ENCODE measurements at regions not wholly inside any gene's neighbourhood (a gene's known extent, or its start where the extent isn't known, plus 50 kb on each side); places are given as distances from the start of the nearest gene placed in this dataset.
A peak's percentile ranks its signal among the peaks of the same experiment; 100 is the strongest.

DNA sequence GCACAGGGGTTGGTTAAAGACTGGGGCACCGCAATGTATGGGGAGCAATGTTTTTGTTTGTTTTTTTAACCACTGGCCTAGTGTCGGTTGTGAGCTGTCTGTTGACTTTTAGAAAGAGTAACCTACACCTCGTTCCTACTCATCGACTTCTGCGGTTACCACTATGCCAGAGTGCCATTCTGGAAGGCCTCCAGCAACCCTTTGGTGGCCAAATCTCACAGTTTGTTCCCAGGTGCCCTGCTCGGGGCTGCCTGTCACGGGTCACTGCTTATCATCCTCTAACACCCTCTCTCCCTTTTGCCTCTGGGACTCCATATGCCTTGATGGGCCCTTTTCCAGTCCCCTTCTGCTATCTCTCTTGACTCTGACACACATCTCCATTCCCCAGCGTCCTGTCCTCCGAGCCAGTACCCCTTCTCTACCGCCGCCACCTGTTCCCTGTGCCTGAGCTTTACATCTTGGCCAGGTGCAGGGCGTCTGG lies 290.4 kb upstream of the C2CD4B start:
- Histone ChIP-seq H3K27me3 (no peaks in the 10 kb centered on the region), H3K4me3 (no peak overlapping the region), H3K9me3 (no peaks in the 10 kb centered on the region), H3K4me1 (no peaks in the 10 kb centered on the region), H3K27ac (no peak overlapping the region), H3K36me3 (replicated peaks in 1 of 2; ENCODE audit: insufficient read depth in 1 of 2, low read depth in 2 of 2) (no peaks in the 10 kb centered on the region)
- WGBS, 2 donors: 83 to 88% methylated on average over 11 to 12 of the region's 12 CpGs
- ATAC-seq (no peak), DNase-seq (no peak)
- TF ChIP-seq, protein P1, sequence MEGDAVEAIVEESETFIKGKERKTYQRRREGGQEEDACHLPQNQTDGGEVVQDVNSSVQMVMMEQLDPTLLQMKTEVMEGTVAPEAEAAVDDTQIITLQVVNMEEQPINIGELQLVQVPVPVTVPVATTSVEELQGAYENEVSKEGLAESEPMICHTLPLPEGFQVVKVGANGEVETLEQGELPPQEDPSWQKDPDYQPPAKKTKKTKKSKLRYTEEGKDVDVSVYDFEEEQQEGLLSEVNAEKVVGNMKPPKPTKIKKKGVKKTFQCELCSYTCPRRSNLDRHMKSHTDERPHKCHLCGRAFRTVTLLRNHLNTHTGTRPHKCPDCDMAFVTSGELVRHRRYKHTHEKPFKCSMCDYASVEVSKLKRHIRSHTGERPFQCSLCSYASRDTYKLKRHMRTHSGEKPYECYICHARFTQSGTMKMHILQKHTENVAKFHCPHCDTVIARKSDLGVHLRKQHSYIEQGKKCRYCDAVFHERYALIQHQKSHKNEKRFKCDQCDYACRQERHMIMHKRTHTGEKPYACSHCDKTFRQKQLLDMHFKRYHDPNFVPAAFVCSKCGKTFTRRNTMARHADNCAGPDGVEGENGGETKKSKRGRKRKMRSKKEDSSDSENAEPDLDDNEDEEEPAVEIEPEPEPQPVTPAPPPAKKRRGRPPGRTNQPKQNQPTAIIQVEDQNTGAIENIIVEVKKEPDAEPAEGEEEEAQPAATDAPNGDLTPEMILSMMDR (IDR thresholded peaks at IDR 0.05): no peak
- TF ChIP-seq POLR2A (IDR thresholded peaks at IDR 0.05): no peak
- intact Hi-C loops (cut with DNase I): no loop called here

DNA sequence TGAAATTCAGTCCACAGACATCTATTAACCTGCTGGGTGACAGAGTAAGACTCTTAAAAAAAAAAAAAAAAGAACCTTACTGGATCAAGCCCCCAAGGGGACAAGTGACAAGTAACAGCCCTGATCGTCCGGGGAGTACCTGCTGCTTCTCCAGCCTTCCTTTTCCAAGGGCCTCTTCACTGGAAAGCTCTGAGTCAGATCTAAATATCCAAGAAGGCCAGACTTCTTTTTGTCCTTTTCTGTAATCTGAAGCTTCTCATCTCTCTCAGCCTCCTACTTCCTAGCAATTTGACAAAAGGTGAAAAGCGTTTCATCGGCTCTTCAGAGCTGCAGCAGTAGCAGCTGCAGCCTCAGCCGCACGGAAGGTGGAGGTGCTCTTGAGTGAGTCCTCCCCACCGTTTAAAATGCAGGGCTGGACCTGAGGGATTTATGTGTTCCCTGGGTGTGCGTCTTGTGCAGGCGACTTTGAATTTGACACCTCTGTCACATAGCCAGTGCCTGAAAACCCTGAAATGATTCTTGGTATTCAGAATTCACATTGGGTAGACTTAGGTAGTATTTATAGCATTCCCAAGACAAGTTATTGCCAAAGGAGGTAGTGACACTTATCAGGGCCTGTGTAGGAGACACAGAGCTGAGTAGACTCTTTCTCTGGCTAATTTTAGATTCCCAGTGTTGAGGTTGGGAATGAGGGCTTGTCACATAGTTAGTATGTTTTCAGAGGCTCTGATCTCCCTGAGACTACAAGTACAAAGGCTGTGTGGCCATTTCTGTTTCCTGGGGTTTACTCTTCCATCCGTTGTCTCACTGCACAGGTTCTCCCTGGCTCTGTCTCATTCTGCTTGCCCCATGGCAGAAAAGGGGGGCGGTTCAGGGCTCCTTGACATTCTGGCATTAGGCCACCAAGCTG lies 291.2 kb upstream of the C2CD4B start:
- TF ChIP-seq POLR2A (IDR thresholded peaks at IDR 0.05): no peak
- TF ChIP-seq, protein P1 (IDR thresholded peaks at IDR 0.05): no peak
- ATAC-seq: no peak
- 90 to 91% methylated on average over 11 of the region's 11 CpGs for WGBS, 2 donors
- DNase-seq: no peak
- intact Hi-C loops (cut with DNase I): no loop called here
- Histone ChIP-seq H3K27ac (no peak overlapping the region), H3K27me3 (no peaks in the 10 kb centered on the region), H3K4me3 (no peak overlapping the region), H3K4me1 (no peaks in the 10 kb centered on the region), H3K9me3 (no peaks in the 10 kb centered on the region), H3K36me3 (replicated peaks in 1 of 2; ENCODE audit: insufficient read depth in 1 of 2, low read depth in 2 of 2) (no peaks in the 10 kb centered on the region)

DNA sequence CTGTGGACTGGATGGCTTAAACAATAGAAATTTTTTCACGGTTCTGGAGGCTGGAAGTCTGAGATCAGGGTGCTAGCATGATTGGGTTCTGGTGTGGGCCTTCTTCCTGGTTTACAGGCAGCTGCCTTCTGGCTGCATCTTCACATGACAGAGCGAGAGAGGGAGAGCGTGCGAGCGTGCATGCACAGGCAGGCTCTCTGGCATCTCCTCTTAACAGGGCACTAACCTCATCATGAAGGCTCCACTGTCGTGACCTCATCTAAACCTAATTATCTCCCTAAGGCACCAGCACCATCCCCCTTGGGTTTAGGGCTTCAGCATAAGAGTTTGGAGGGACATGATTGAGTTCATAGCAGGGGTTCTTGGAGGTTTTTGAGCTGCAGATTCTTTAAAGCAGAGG lies 292.0 kb upstream of the C2CD4B start:
- Histone ChIP-seq H3K27ac (no peak overlapping the region), H3K4me3 (no peak overlapping the region), H3K4me1 (no peaks in the 10 kb centered on the region), H3K36me3 (replicated peaks in 1 of 2; ENCODE audit: insufficient read depth in 1 of 2, low read depth in 2 of 2) (no peaks in the 10 kb centered on the region), H3K27me3 (no peaks in the 10 kb centered on the region), H3K9me3 (no peaks in the 10 kb centered on the region)
- DNase-seq (no peak), ATAC-seq (no peak)
- intact Hi-C loops (cut with DNase I): no loop called here
- WGBS, 2 donors: 88 to 100% methylated on average over 1 to 6 of the region's 6 CpGs
- TF ChIP-seq POLR2A (IDR thresholded peaks at IDR 0.05): no peak
- TF ChIP-seq, protein P1 (IDR thresholded peaks at IDR 0.05): no peak

DNA sequence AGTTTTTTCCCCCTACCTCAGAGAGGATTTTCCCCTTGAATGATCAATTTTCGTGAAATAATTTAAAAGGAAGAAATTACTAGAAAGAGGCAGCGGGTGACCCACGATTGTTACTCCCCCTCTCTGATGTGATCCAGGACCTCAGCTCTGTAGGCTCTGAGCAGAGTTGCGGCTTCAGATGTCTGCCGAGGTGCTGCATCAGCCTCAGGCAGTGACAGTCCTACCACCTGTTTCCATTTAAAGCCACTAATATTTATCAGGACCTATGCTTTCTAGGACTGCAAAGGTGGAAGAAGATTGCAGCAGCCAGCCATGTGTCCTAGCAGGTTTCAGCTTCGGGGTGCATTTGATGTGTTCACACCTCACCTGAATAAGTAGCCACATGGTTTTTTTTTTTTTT lies 294.8 kb upstream of the C2CD4B start:
- H3K4me3 ChIP-seq: no peak overlapping the region
- 89 to 90% methylated on average over 6 of the region's 6 CpGs for WGBS, 2 donors
- ATAC-seq: no peak
- DNase-seq: no peak
- H3K9me3 ChIP-seq: no peaks in the 10 kb centered on the region
- H3K27me3 ChIP-seq: no peaks in the 10 kb centered on the region
- H3K4me1 ChIP-seq: no peaks in the 10 kb centered on the region
- no peak overlapping the region for H3K27ac ChIP-seq
- intact Hi-C loops (cut with DNase I): no loop called here
- H3K36me3 ChIP-seq (replicated peaks in 1 of 2; ENCODE audit: insufficient read depth in 1 of 2, low read depth in 2 of 2): no peaks in the 10 kb centered on the region
- TF ChIP-seq, protein P1 (IDR thresholded peaks at IDR 0.05): no peak
- no peak for TF ChIP-seq POLR2A (IDR thresholded peaks at IDR 0.05)

DNA sequence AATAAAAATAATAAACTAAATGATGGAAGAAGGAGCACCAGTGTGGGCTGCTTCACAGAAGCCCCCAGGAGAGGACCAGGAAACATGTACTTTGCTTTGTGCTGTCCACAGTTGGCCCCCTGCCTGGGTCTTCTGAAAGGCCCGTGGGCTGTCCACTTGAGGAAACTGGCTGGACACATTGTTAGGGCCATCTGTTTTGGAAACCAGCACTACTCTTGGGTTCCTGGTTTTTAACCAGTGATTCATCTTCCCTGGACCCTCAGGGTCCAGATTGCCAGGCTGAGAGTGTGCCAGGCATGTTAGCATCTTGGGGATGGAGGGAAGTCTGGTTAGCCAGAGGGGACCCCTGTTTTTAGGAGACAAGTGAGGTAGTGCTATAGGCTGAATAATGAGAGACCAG lies 297.2 kb upstream of the C2CD4B start:
- peak in 1 of 4 donors; percentile 13 for DNase-seq
- 57 to 90% methylated on average over 1 of the region's 1 CpG for WGBS, 2 donors
- TF ChIP-seq, protein P1 (IDR thresholded peaks at IDR 0.05): no peak
- no peak for TF ChIP-seq POLR2A (IDR thresholded peaks at IDR 0.05)
- Histone ChIP-seq H3K27me3 (no peaks in the 10 kb centered on the region), H3K4me1 (no peaks in the 10 kb centered on the region), H3K36me3 (replicated peaks in 1 of 2; ENCODE audit: insufficient read depth in 1 of 2, low read depth in 2 of 2) (no peaks in the 10 kb centered on the region), H3K27ac (no peak overlapping the region), H3K9me3 (no peaks in the 10 kb centered on the region), H3K4me3 (no peak overlapping the region)
- no peak for ATAC-seq
- intact Hi-C loops (cut with DNase I): no loop called here

Measured in body of pancreas (tissue), 4 donors.